GM18499 (cell line): ENCODE measurements at regions not wholly inside any gene's neighbourhood (a gene's known extent, or its start where the extent isn't known, plus 50 kb on each side); places are given as distances from the start of the nearest gene placed in this dataset.
"Not testable (repeated sequence)": the region's sequence is repeated elsewhere in the genome, so short reads cannot be mapped to it uniquely, and the experiment has no call there.

Experiments used
- ATAC-seq: cut with Tn5 transposase; IDR thresholded peaks from one replicate; pipeline ENCODE4 v1.9.1; 2021; ENCODE audit warnings: moderate number of reproducible peaks; ENCODE audit not compliant: insufficient read depth, unreplicated experiment

DNA sequence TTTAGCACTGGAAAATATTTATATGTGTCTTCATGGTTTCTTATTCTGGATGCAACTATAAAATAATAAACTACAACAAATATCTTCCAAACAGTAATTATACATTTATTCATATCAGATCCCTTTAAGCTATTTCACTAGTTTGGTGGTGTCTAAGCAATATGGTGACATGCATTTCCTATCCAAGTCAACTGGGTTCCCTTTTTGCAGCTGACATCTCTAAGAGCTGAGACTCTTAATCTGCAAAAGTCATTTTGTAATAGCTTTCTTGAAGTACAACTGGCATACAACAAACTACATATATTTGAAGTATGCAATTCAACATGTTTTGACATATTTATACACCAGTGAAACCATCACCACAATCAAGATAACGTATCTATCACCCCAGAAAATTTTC is 59.9 kb upstream of the SLC1A4 start:
- no peak for ATAC-seq

DNA sequence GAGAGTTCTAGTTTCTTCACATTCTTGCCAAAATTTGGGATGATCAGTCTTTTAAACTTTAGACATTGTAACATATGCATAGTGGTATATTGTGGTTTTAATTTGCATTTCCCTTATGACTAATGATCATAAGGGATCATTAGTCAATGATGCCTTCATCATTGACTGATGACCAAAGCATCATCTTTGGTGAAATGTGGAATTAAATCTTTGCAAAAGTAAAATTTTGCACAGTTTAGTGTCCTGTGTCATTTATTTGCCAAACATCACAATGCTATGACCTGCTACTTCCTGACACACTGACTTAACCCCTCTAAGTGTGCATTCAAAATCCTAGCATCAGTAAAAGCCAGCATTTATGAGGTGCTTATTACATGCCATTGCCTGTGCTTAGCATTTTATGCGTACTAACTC is 58.9 kb upstream of the SLC1A4 start:
- ATAC-seq: no peak

DNA sequence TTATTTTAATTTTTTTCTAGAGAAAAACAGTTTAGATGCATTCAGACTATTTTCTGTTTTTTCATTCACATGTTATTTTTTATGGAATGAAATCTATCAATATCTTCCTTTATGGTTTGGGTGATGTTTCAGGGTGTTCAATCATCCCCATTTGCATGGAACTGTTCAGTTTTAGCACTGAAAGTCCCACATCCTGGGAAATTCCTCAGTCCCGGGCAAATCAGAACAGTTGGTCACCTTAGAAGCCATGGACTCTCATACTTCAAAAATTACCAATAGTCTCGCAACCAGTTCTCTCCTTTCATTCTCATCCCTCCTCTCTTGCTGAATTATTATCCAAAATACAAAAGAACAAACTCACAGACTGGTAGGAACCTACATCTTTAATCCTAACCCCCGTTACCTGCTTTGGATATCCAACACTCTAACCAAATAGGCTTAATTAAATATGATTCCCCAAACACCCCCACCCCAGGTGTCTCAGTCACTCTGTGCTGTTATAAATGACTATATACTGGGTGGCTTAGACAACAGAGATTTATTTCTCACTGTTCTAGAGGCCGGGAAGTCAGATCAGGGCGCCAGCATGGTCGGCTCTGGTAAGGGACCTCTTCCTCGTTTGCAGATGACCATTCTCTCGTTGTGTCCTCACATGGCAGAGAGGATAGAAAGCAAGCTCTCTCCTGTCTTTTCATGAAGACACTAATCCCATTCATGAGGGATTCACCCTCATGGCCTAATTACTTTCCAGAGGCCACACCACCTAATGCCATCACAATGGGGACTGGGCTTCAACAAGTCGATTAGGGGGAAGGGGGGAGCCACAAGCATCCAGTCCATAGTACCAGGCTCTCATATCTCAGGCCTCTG is 57.7 kb upstream of the SLC1A4 start:
- no peak for ATAC-seq

- no peak for ATAC-seq
Observed at GRCh38 chr2:64932116-64932370, 57.2 kb upstream of the SLC1A4 start.

GRCh38 chr2:64932371-64933216 is 56.6 kb upstream of the SLC1A4 start:
- peak; percentile 72 for ATAC-seq

- ATAC-seq: no peak
Observed at GRCh38 chr2:64934530-64934929, 54.7 kb upstream of the SLC1A4 start.

DNA sequence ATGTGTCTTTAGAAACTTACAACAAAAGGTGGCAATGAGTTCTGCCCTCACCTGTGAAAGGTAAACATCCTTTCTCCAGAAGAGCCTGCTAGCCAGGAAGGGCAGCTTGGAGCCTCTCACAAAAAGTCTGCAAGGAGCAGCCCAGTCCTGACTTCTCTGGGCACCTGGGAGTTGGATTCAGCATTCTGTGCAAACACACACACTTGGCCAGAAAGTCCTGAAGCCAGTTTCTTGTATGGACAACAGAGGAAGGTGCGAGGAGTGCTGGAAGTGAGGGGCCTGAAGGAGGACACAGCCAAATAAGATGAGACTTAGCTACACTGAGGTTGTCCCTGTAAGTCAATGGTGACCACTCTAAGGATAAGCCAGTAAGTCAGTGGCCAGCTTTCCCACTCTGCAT is 52.4 kb upstream of the SLC1A4 start:
- no peak for ATAC-seq

GRCh38 chr2:64937314-64937686 is 51.9 kb upstream of the SLC1A4 start:
- not testable (repeated sequence) for ATAC-seq

DNA sequence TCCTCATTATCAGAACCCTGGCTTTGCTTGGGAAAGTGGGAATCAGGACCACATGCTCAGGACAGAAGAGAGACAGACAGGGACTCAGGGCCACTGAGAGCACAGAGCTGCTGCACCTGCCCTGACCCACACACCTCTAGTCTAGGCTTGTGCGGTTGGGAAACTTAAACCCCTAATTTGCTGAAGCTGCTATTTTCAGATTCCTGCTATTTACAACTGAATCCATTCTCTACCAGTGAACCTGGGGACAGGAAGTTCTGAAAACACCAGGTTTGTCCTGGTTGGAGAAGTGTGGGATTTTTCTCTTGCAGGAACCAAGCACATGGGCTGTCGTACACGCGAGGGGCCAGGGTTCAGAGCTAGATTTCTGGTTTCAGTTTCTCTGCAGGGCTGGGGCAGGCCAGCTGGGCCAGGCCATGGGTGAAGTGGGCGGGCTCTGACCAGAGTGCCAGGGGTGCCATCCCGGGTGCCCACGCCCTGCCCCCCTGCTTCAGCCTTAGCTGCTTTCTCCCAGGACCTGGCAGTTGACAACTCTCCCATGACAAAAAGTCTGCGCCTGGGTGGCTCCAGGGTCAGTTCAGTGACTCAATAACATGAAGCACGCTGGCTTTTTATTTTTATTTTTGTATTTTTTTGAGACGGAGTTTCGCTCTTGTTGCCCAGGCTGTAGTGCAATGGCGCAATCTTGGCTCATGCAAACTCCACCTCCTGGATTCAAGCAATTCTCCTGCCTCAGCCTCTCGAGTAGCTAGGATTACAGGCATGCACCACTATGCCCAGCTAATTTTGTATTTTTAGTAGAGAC is 51.3 kb upstream of the SLC1A4 start:
- no peak for ATAC-seq

DNA sequence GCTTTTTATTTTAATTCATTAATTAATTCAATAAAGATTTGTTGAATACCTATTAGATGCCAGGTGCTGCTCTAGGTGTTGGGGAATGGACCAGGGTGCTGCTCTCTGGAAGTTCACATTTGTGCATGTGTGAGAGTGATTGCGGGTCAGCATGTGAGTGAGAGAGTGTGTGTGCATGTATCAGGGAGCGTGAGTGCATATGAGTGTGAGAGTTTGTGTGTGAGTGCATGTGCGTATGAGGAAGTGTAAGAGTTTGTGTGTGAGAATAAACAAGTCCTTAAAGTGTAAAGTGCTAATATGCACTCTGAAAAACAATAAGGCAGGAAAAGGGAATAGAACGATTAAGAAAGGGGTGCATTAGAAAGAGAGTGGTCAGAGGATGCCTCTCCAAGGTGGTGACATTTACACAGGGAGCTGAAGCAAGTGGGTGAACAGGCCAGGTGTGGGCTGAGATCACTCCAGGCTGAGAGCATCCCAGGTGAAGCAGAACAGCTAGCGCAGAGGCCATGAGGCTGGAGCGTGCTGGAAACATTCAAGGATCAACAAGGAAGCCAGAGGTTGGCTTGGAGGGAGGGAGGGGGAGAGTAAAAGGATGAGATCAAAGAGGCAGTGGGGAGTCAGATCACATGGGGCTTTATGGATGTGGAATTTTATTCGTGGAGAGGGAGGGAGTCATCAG is 50.5 kb upstream of the SLC1A4 start:
- no peak for ATAC-seq

DNA sequence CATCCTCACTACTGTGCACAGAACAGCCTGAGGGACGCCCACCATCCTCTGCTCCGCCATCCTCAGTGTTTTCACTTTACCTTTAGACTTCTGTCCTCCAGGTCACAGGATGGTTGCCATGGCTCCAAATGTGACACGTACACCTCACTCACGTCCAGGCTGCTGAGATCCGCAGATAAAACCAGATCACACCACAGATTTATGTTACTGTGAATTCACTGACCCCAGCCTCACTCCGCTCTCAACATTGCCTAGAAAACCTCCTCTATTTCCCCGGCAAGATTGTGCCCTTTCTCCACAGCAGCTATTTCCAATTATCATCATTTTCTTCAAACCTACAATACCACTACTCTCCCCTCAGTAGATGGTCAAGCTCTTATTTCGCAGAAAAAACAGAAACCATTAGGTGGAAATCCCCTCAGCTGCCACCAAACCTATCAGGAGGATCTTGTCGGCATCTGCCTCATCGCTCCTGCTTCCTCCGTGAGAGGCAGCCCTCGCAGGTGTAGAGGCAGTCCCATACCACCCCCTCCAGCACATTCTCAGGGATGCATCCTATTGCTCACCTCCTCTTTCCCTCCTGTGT is 49.8 kb upstream of the SLC1A4 start:
- peak; percentile 41 for ATAC-seq
